Liver (tissue), 8 donors: ENCODE measurements at regions not wholly inside any gene's neighbourhood (a gene's known extent, or its start where the extent isn't known, plus 50 kb on each side); places are given as distances from the start of the nearest gene placed in this dataset.

ENCODE experiments used
- DNase-seq: peaks from one replicate; pipeline ENCODE4 v3.0.0-alpha.2; 2017; ENCODE audit warnings: low spot score
- H3K27ac ChIP-seq, 2 donors: one replicate each; pipeline ENCODE4 v1.7.0; 2013; ENCODE audit warnings: inconsistent platforms in 2 of 2, low read length in 2 of 2, control low read depth in 1 of 2, low read depth in 1 of 2, mild to moderate bottlenecking in 1 of 2
- H3K27me3 ChIP-seq, 4 donors: one replicate each; pipeline versions ENCODE4 v1.6.1 to v1.7.0; 2013; ENCODE audit warnings: low read length in 3 of 4, inconsistent platforms in 1 of 4, mild to moderate bottlenecking in 1 of 4, moderate library complexity in 1 of 4; ENCODE audit not compliant: control insufficient read depth in 4 of 4, insufficient read depth in 4 of 4
- H3K36me3 ChIP-seq, 4 donors: one replicate each; pipeline versions ENCODE4 v1.6.1 to v1.7.0; 2013; ENCODE audit warnings: low read length in 3 of 4, mild to moderate bottlenecking in 3 of 4, low read depth in 1 of 4, moderate library complexity in 1 of 4; ENCODE audit not compliant: control insufficient read depth in 4 of 4, insufficient read depth in 3 of 4
- H3K4me1 ChIP-seq, 4 donors: one replicate each; pipeline versions ENCODE4 v1.6.1 to v1.7.0; 2013; ENCODE audit warnings: low read length in 3 of 4, mild to moderate bottlenecking in 3 of 4, moderate library complexity in 1 of 4; ENCODE audit not compliant: control insufficient read depth in 4 of 4, insufficient read depth in 4 of 4
- H3K4me3 ChIP-seq, 3 donors: one replicate each; pipeline versions ENCODE4 v1.6.1 to v1.7.0; 2013; ENCODE audit warnings: low read length in 3 of 3, control low read depth in 1 of 3, low read depth in 1 of 3, mild to moderate bottlenecking in 1 of 3
- H3K9ac ChIP-seq, 2 donors: one replicate each; pipeline ENCODE4 v1.7.0; 2013; ENCODE audit warnings: low read length in 2 of 2, mild to moderate bottlenecking in 2 of 2, moderate library complexity in 2 of 2, control low read depth in 1 of 2, low read depth in 1 of 2
- H3K9me3 ChIP-seq, 4 donors: one replicate each; pipeline versions ENCODE4 v1.6.1 to v1.7.0; 2013; ENCODE audit warnings: low read length in 3 of 4; ENCODE audit not compliant: control insufficient read depth in 4 of 4
- CTCF ChIP-seq: fragments of 150-350 bp; IDR thresholded peaks from 2 replicates; pipeline ENCODE4 v1.5.1; 2017; ENCODE audit warnings: improper control_type of control experiment, low read depth, low read length; ENCODE audit not compliant: missing input control
- EGR1 ChIP-seq, 2 donors: IDR thresholded peaks; 2 replicates each; pipeline ENCODE4 v1.6.1; 2016 to 2018; ENCODE audit warnings: antibody characterized with exemption in 2 of 2, low read depth in 2 of 2
- FOXA1 ChIP-seq: IDR thresholded peaks from 2 replicates; pipeline ENCODE4 v1.6.1; 2016; ENCODE audit warnings: antibody characterized with exemption
- FOXA2 ChIP-seq: IDR thresholded peaks from 2 replicates; pipeline ENCODE4 v1.6.1; 2016; ENCODE audit warnings: antibody characterized with exemption
- GABPA ChIP-seq, 2 donors: IDR thresholded peaks in 1 of 2; conservative IDR thresholded peaks in 1 of 2; 2 replicates each; pipeline ENCODE4 v1.6.1; 2016; ENCODE audit warnings: antibody characterized with exemption in 2 of 2, mild to moderate bottlenecking in 1 of 2, moderate library complexity in 1 of 2
- HNF4A ChIP-seq, 2 donors: conservative IDR thresholded peaks; 2 replicates each; pipeline ENCODE4 v1.6.1; 2016; ENCODE audit warnings: antibody characterized with exemption in 2 of 2, mild to moderate bottlenecking in 2 of 2
- HNF4G ChIP-seq: IDR thresholded peaks from 2 replicates; pipeline ENCODE4 v1.6.1; 2016; ENCODE audit warnings: antibody characterized with exemption
- JUND ChIP-seq, 2 donors: IDR thresholded peaks; 2 replicates each; pipeline ENCODE4 v1.6.1; 2016; ENCODE audit warnings: antibody characterized with exemption in 2 of 2
- NR2F2 ChIP-seq: IDR thresholded peaks from 2 replicates; pipeline ENCODE4 v1.6.1; 2016; ENCODE audit warnings: antibody characterized with exemption
- RAD21 ChIP-seq, 2 donors: IDR thresholded peaks; 2 replicates each; pipeline ENCODE4 v1.6.1; 2016; ENCODE audit warnings: antibody characterized with exemption in 2 of 2, mild to moderate bottlenecking in 2 of 2
- RXRA ChIP-seq, 2 donors: IDR thresholded peaks; 2 replicates each; pipeline ENCODE4 v1.6.1; 2017 to 2018; ENCODE audit warnings: antibody characterized with exemption in 2 of 2, mild to moderate bottlenecking in 1 of 2
- SP1 ChIP-seq: IDR thresholded peaks from 2 replicates; pipeline ENCODE4 v1.6.1; 2018; ENCODE audit warnings: antibody characterized with exemption, mild to moderate bottlenecking
- TAF1 ChIP-seq: conservative IDR thresholded peaks from 2 replicates; pipeline ENCODE4 v1.6.1; 2016; ENCODE audit warnings: antibody characterized with exemption, mild to moderate bottlenecking
- YY1 ChIP-seq: IDR thresholded peaks from 2 replicates; pipeline ENCODE4 v1.6.1; 2016; ENCODE audit warnings: antibody characterized with exemption, mild to moderate bottlenecking
- ZBTB33 ChIP-seq: IDR thresholded peaks from 2 replicates; pipeline ENCODE4 v1.6.1; 2016; ENCODE audit warnings: antibody characterized with exemption
- WGBS: extraction: QIAGEN DNeasy Blood & Tissue Kit; methylation state at CpG from one replicate; pipeline ENCODE4 v1.1.7; 2013; 5-methylcytosine and 5-hydroxymethylcytosine counted together
- TF ChIP-seq, protein P1 (sequence below): IDR thresholded peaks from 2 replicates; pipeline ENCODE4 v1.6.1; 2016; ENCODE audit warnings: antibody characterized with exemption
- TF ChIP-seq, protein P2 (sequence below): IDR thresholded peaks from 2 replicates; pipeline ENCODE4 v1.6.1; 2016; ENCODE audit warnings: antibody characterized with exemption
- TF ChIP-seq, protein P3 (sequence below): IDR thresholded peaks from 2 replicates; pipeline ENCODE4 v1.6.1; 2016; ENCODE audit warnings: antibody characterized with exemption, mild to moderate bottlenecking
- donor health status: healthy.
- donor health status: healthy.
- donor health status: healthy.
- donor health status: healthy.
- donor health status: healthy.

GRCh38 chr2:59256290-59256689, 1015.2 kb upstream of the FANCL start (continued):
- TF ChIP-seq ZBTB33 (no peak), NR2F2 (no peak), TAF1 (no peak), SP1 (no peak), FOXA2 (no peak), YY1 (no peak)

- TF ChIP-seq SP1, result no peak
- no peak for TF ChIP-seq JUND (IDR thresholded peaks at IDR 0.05)
- no peak for TF ChIP-seq RAD21 (IDR thresholded peaks at IDR 0.05)
- no peak for TF ChIP-seq TAF1
- TF ChIP-seq, protein P1, sequence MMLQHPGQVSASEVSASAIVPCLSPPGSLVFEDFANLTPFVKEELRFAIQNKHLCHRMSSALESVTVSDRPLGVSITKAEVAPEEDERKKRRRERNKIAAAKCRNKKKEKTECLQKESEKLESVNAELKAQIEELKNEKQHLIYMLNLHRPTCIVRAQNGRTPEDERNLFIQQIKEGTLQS, result no peak
- TF ChIP-seq, protein P2, sequence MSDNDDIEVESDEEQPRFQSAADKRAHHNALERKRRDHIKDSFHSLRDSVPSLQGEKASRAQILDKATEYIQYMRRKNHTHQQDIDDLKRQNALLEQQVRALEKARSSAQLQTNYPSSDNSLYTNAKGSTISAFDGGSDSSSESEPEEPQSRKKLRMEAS, result no peak
- TF ChIP-seq RXRA (IDR thresholded peaks at IDR 0.05), result no peak
- no peak for TF ChIP-seq EGR1 (IDR thresholded peaks at IDR 0.05; ENCODE audit: low read depth in 2 of 2)
- no peak for TF ChIP-seq ZBTB33
- TF ChIP-seq FOXA2, result no peak
- TF ChIP-seq, protein P3, sequence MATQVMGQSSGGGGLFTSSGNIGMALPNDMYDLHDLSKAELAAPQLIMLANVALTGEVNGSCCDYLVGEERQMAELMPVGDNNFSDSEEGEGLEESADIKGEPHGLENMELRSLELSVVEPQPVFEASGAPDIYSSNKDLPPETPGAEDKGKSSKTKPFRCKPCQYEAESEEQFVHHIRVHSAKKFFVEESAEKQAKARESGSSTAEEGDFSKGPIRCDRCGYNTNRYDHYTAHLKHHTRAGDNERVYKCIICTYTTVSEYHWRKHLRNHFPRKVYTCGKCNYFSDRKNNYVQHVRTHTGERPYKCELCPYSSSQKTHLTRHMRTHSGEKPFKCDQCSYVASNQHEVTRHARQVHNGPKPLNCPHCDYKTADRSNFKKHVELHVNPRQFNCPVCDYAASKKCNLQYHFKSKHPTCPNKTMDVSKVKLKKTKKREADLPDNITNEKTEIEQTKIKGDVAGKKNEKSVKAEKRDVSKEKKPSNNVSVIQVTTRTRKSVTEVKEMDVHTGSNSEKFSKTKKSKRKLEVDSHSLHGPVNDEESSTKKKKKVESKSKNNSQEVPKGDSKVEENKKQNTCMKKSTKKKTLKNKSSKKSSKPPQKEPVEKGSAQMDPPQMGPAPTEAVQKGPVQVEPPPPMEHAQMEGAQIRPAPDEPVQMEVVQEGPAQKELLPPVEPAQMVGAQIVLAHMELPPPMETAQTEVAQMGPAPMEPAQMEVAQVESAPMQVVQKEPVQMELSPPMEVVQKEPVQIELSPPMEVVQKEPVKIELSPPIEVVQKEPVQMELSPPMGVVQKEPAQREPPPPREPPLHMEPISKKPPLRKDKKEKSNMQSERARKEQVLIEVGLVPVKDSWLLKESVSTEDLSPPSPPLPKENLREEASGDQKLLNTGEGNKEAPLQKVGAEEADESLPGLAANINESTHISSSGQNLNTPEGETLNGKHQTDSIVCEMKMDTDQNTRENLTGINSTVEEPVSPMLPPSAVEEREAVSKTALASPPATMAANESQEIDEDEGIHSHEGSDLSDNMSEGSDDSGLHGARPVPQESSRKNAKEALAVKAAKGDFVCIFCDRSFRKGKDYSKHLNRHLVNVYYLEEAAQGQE, result no peak
- TF ChIP-seq HNF4G, result no peak
- no peak for TF ChIP-seq GABPA (IDR thresholded peaks at IDR 0.05 in 1 of 2, conservative IDR thresholded peaks at IDR 0.05 in 1 of 2)
- no peak for TF ChIP-seq FOXA1
- no peak for TF ChIP-seq CTCF
- no peak for TF ChIP-seq HNF4A (conservative IDR thresholded peaks at IDR 0.05)
- TF ChIP-seq YY1, result no peak
- no peak for TF ChIP-seq NR2F2
- no peaks in the 10 kb centered on the region for H3K36me3 ChIP-seq
- no peaks in the 10 kb centered on the region for H3K9me3 ChIP-seq
- no peak overlapping the region for H3K9ac ChIP-seq
- H3K27ac ChIP-seq, result no peak overlapping the region
- no peak overlapping the region for H3K4me3 ChIP-seq
- WGBS, result 97% methylated on average over 1 of the region's 1 CpG
- H3K27me3 ChIP-seq, result no peaks in the 10 kb centered on the region
- H3K4me1 ChIP-seq, result no peaks in the 10 kb centered on the region
- DNase-seq, result no peak
Measured at GRCh38 chr2:59254279-59254678, 1013.2 kb upstream of the FANCL start.
